IMR-90 (cell line): ENCODE measurements at regions not wholly inside any gene's neighbourhood (a gene's known extent, or its start where the extent isn't known, plus 50 kb on each side); places are given as distances from the start of the nearest gene placed in this dataset.

Source experiments
- ATAC-seq: fragments of 200-7000 bp; cut with Tn5 transposase; 2 replicates; pipeline ENCODE4 v1.9.1; 2020; ENCODE audit warnings: low read depth, mild to moderate bottlenecking, moderate library complexity
- BruUV-seq: library from RNA; stranded (reverse); fragments of 400-500 nt; replicated peaks from 2 replicates; lab custom pipeline; 2021; lab: Mats Ljungman, UMichigan
- CTCF ChIA-PET: fragments of 300-600 bp; formaldehyde crosslinking; extraction: SDS; loops from one replicate; lab custom pipeline; 2021; ENCODE audit warnings: antibody characterized with exemption; lab: Yijun Ruan, JAX
- POLR2A ChIA-PET: fragments of 300-600 bp; sonication (Branson Sonifier 250); formaldehyde crosslinking; loops from one replicate; lab custom pipeline; 2022; ENCODE audit warnings: antibody characterized with exemption; ENCODE audit not compliant: unreplicated experiment; lab: Charles Lee
- DNase-seq: peaks from one replicate; pipeline ENCODE4 v3.0.0; 2013
- H2AFZ ChIP-seq: replicated peaks from 2 replicates; pipeline ENCODE3; 2013; ENCODE audit warnings: low read length, mild to moderate bottlenecking; ENCODE audit not compliant: poor library complexity
- H2AK5ac ChIP-seq: 2 replicates; pipeline ENCODE4 v1.6.1; 2013; ENCODE audit warnings: low read depth, low read length, inconsistent platforms
- H2AK9ac ChIP-seq: replicated peaks from 2 replicates; pipeline ENCODE3; 2013; ENCODE audit warnings: mild to moderate bottlenecking, low read depth, low read length, moderate library complexity; ENCODE audit not compliant: poor library complexity
- H2BK120ac ChIP-seq: 2 replicates; pipeline ENCODE4 v1.6.1; 2013; ENCODE audit warnings: low read depth, low read length, inconsistent platforms
- H2BK15ac ChIP-seq: 3 replicates; pipeline ENCODE4 v1.6.1; 2013; ENCODE audit warnings: low read depth, low read length, inconsistent platforms
- H2BK20ac ChIP-seq: 2 replicates; pipeline ENCODE4 v1.6.1; 2013; ENCODE audit warnings: low read depth, mild to moderate bottlenecking, inconsistent platforms, low read length, moderate library complexity
- H2BK5ac ChIP-seq: 2 replicates; pipeline ENCODE4 v1.6.1; 2013; ENCODE audit warnings: mild to moderate bottlenecking, low read depth, low read length, inconsistent platforms; ENCODE audit not compliant: poor library complexity, severe bottlenecking
- H3K14ac ChIP-seq: replicated peaks from 2 replicates; pipeline ENCODE4 v1.6.1; 2013; ENCODE audit warnings: low read depth, low read length, inconsistent platforms
- H3K18ac ChIP-seq: 2 replicates; pipeline ENCODE4 v1.6.1; 2013; ENCODE audit warnings: low read depth, low read length, control low read depth
- H3K23ac ChIP-seq: 2 replicates; pipeline ENCODE4 v1.6.1; 2013; ENCODE audit warnings: low read depth, low read length, inconsistent platforms
- H3K27ac ChIP-seq: 2 replicates; pipeline ENCODE4 v1.5.1; 2013; ENCODE audit warnings: mild to moderate bottlenecking, control low read depth, low read length; ENCODE audit not compliant: insufficient read depth
- H3K27me3 ChIP-seq: 2 replicates; pipeline ENCODE4 v1.6.1; 2013; ENCODE audit warnings: low read length; ENCODE audit not compliant: control insufficient read depth, insufficient read depth
- H3K36me3 ChIP-seq: 2 replicates; pipeline ENCODE4 v1.6.1; 2013; ENCODE audit warnings: low read length, mixed read lengths; ENCODE audit not compliant: control insufficient read depth, insufficient read depth
- H3K4ac ChIP-seq: 2 replicates; pipeline ENCODE4 v1.6.1; 2013; ENCODE audit warnings: low read depth, low read length, inconsistent platforms
- H3K4me1 ChIP-seq: 2 replicates; pipeline ENCODE4 v1.6.1; 2013; ENCODE audit warnings: low read length, mixed read lengths; ENCODE audit not compliant: control insufficient read depth, insufficient read depth
- H3K4me2 ChIP-seq: 2 replicates; pipeline ENCODE4 v1.6.1; 2013; ENCODE audit warnings: low read depth, mild to moderate bottlenecking, control low read depth, low read length, moderate library complexity
- H3K4me3 ChIP-seq: 2 replicates; pipeline ENCODE4 v1.5.1; 2013; ENCODE audit warnings: low read depth, mild to moderate bottlenecking, control low read depth, low read length, moderate library complexity; ENCODE audit not compliant: insufficient read depth
- H3K56ac ChIP-seq: 2 replicates; pipeline ENCODE4 v1.6.1; 2013; ENCODE audit warnings: low read length, inconsistent platforms; ENCODE audit not compliant: insufficient read depth; ENCODE audit errors: extremely low read depth
- H3K79me1 ChIP-seq, 2 experiments: 2 replicates each; pipeline ENCODE4 v1.6.1; 2013; ENCODE audit warnings: low read length in 2 of 2, inconsistent platforms in 1 of 2, low read depth in 1 of 2
- H3K9ac ChIP-seq: 2 replicates; pipeline ENCODE4 v1.6.1; 2013; ENCODE audit warnings: low read depth, low read length, control low read depth
- H3K9me1 ChIP-seq: 2 replicates; pipeline ENCODE4 v1.6.1; 2013; ENCODE audit warnings: low read length, inconsistent platforms; ENCODE audit not compliant: insufficient read depth
- H3K9me3 ChIP-seq: 2 replicates; pipeline ENCODE4 v1.6.1; 2013; ENCODE audit warnings: low read length; ENCODE audit not compliant: control insufficient read depth, insufficient read depth
- H4K20me1 ChIP-seq: 2 replicates; pipeline ENCODE4 v1.6.1; 2013; ENCODE audit warnings: low read length, inconsistent platforms; ENCODE audit not compliant: insufficient read depth
- H4K5ac ChIP-seq: 2 replicates; pipeline ENCODE4 v1.6.1; 2013; ENCODE audit warnings: mild to moderate bottlenecking, low read depth, low read length, control low read depth
- H4K8ac ChIP-seq, 2 experiments: 2 replicates each; pipeline ENCODE4 v1.6.1; 2013; ENCODE audit warnings: low read depth in 2 of 2, low read length in 2 of 2, control low read depth in 1 of 2, inconsistent platforms in 1 of 2
- H4K91ac ChIP-seq: 2 replicates; pipeline ENCODE4 v1.6.1; 2013; ENCODE audit warnings: low read depth, low read length, inconsistent platforms; ENCODE audit not compliant: insufficient read depth
- BHLHE40 ChIP-seq: fragments of 150-350 bp; IDR thresholded peaks from 2 replicates; pipeline ENCODE4 v1.6.1; 2016; ENCODE audit warnings: mild to moderate bottlenecking, low read depth, low read length
- POLR2A ChIP-seq: IDR thresholded peaks from 2 replicates; pipeline ENCODE4 v1.6.1; 2012; ENCODE audit warnings: mild to moderate bottlenecking, low read depth, low read length
- SMC3 ChIP-seq: fragments of 150-350 bp; IDR thresholded peaks from 2 replicates; pipeline ENCODE4 v1.6.1; 2016; ENCODE audit warnings: low read depth, mild to moderate bottlenecking, antibody characterized with exemption, low read length, moderate library complexity
- dilution Hi-C: fragments of 300-500 bp; cut with HindIII; formaldehyde crosslinking; loops from one replicate; pipeline ENCODE4 v1.14.3; 2018; ENCODE audit warnings: low sequenced_read_pairs; ENCODE audit not compliant: unreplicated experiment
- in situ Hi-C: fragments of 300-500 bp; cut with MboI; formaldehyde crosslinking; loops from 3 replicates; pipeline ENCODE4 v1.14.3; 2019; ENCODE audit warnings: low sequenced_read_pairs, inconsistent platforms, mixed read lengths
- intact Hi-C: fragments of 100-400 bp; cut with micrococcal nuclease; formaldehyde crosslinking; loops from 2 replicates; pipeline ENCODE4 v1.10.0; 2022
- TF ChIP-seq, protein P1 (sequence below): conservative IDR thresholded peaks from 2 replicates; pipeline ENCODE4 v1.5.1; 2012; ENCODE audit warnings: mild to moderate bottlenecking, low read depth, low read length, improper control_type of control experiment

DNA sequence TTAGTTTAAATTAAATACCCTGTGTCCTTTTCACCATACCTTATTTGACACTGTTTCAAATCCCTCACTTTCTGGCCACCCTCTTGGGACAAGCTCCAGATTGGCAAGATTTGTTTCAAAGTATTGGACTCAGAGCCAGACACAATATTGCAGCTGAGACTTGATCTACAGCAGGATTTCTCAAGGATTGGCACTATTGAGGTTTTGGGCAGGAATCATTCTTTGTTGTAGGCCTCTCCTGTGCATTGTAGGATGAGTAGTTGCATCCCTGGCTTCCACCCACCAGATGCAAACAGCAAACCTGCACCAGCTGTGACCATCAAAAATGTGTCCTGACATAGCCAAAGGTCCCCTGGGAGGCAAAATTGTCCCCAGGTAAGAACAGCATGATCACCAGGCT, 181.2 kb downstream of the CHD9NB start:
- H2BK15ac ChIP-seq: no peak overlapping the region
- no peak overlapping the region for H2AK5ac ChIP-seq
- H3K9me3 ChIP-seq: peaks cover 8% of the 10 kb centered on the region; the same call in 1 of the 2 replicates
- H3K14ac ChIP-seq: no peak overlapping the region
- dilution Hi-C loops: no loop called here
- H3K27ac ChIP-seq: no peak overlapping the region
- no peak overlapping the region for H3K23ac ChIP-seq
- H3K56ac ChIP-seq: no peak overlapping the region
- no peak overlapping the region for H4K8ac ChIP-seq
- no peak overlapping the region for H2AFZ ChIP-seq
- TF ChIP-seq, protein P1, sequence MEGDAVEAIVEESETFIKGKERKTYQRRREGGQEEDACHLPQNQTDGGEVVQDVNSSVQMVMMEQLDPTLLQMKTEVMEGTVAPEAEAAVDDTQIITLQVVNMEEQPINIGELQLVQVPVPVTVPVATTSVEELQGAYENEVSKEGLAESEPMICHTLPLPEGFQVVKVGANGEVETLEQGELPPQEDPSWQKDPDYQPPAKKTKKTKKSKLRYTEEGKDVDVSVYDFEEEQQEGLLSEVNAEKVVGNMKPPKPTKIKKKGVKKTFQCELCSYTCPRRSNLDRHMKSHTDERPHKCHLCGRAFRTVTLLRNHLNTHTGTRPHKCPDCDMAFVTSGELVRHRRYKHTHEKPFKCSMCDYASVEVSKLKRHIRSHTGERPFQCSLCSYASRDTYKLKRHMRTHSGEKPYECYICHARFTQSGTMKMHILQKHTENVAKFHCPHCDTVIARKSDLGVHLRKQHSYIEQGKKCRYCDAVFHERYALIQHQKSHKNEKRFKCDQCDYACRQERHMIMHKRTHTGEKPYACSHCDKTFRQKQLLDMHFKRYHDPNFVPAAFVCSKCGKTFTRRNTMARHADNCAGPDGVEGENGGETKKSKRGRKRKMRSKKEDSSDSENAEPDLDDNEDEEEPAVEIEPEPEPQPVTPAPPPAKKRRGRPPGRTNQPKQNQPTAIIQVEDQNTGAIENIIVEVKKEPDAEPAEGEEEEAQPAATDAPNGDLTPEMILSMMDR: no peak
- TF ChIP-seq BHLHE40 (no peak), POLR2A (no peak), SMC3 (no peak)
- no peaks in the 10 kb centered on the region for H3K9me1 ChIP-seq
- no peaks in the 10 kb centered on the region for H3K4me1 ChIP-seq
- no TSS peak for BruUV-seq
- no peak overlapping the region for H2AK9ac ChIP-seq
- no peak overlapping the region for H4K5ac ChIP-seq
- CTCF ChIA-PET: no interaction called here
- H2BK20ac ChIP-seq: no peak overlapping the region
- H3K4me2 ChIP-seq: no peak overlapping the region
- no peak overlapping the region for H2BK120ac ChIP-seq
- intact Hi-C loops: no loop called here
- no peaks in the 10 kb centered on the region for H3K36me3 ChIP-seq
- H3K18ac ChIP-seq: no peak overlapping the region
- in situ Hi-C loops: no loop called here
- no peak overlapping the region for H4K91ac ChIP-seq
- ATAC-seq (no peak), DNase-seq (no peak)
- POLR2A ChIA-PET: no interaction called here
- no peaks in the 10 kb centered on the region for H3K27me3 ChIP-seq
- no peaks in the 10 kb centered on the region for H4K20me1 ChIP-seq
- H3K79me1 ChIP-seq: no peaks in the 10 kb centered on the region
- no peak overlapping the region for H3K4ac ChIP-seq
- H3K4me3 ChIP-seq: no peak overlapping the region
- H3K9ac ChIP-seq: no peak overlapping the region
- no peak overlapping the region for H2BK5ac ChIP-seq
